IMR-90 (cell line): ENCODE measurements at regions not wholly inside any gene's neighbourhood (a gene's known extent, or its start where the extent isn't known, plus 50 kb on each side); places are given as distances from the start of the nearest gene placed in this dataset.

Experiments
- ATAC-seq: fragments of 200-7000 bp; cut with Tn5 transposase; 2 replicates; pipeline ENCODE4 v1.9.1; 2020; ENCODE audit warnings: low read depth, mild to moderate bottlenecking, moderate library complexity
- BruUV-seq: library from RNA; stranded (reverse); fragments of 400-500 nt; replicated peaks from 2 replicates; lab custom pipeline; 2021; lab: Mats Ljungman, UMichigan
- CTCF ChIA-PET: fragments of 300-600 bp; formaldehyde crosslinking; extraction: SDS; loops from one replicate; lab custom pipeline; 2021; ENCODE audit warnings: antibody characterized with exemption; lab: Yijun Ruan, JAX
- POLR2A ChIA-PET: fragments of 300-600 bp; sonication (Branson Sonifier 250); formaldehyde crosslinking; loops from one replicate; lab custom pipeline; 2022; ENCODE audit warnings: antibody characterized with exemption; ENCODE audit not compliant: unreplicated experiment; lab: Charles Lee
- DNase-seq: peaks from one replicate; pipeline ENCODE4 v3.0.0; 2013
- H2AFZ ChIP-seq: replicated peaks from 2 replicates; pipeline ENCODE3; 2013; ENCODE audit warnings: low read length, mild to moderate bottlenecking; ENCODE audit not compliant: poor library complexity
- H2AK5ac ChIP-seq: 2 replicates; pipeline ENCODE4 v1.6.1; 2013; ENCODE audit warnings: low read depth, low read length, inconsistent platforms
- H2AK9ac ChIP-seq: replicated peaks from 2 replicates; pipeline ENCODE3; 2013; ENCODE audit warnings: mild to moderate bottlenecking, low read depth, low read length, moderate library complexity; ENCODE audit not compliant: poor library complexity
- H2BK120ac ChIP-seq: 2 replicates; pipeline ENCODE4 v1.6.1; 2013; ENCODE audit warnings: low read depth, low read length, inconsistent platforms
- H2BK15ac ChIP-seq: 3 replicates; pipeline ENCODE4 v1.6.1; 2013; ENCODE audit warnings: low read depth, low read length, inconsistent platforms
- H2BK20ac ChIP-seq: 2 replicates; pipeline ENCODE4 v1.6.1; 2013; ENCODE audit warnings: low read depth, mild to moderate bottlenecking, inconsistent platforms, low read length, moderate library complexity
- H2BK5ac ChIP-seq: 2 replicates; pipeline ENCODE4 v1.6.1; 2013; ENCODE audit warnings: mild to moderate bottlenecking, low read depth, low read length, inconsistent platforms; ENCODE audit not compliant: poor library complexity, severe bottlenecking
- H3K14ac ChIP-seq: replicated peaks from 2 replicates; pipeline ENCODE4 v1.6.1; 2013; ENCODE audit warnings: low read depth, low read length, inconsistent platforms
- H3K18ac ChIP-seq: 2 replicates; pipeline ENCODE4 v1.6.1; 2013; ENCODE audit warnings: low read depth, low read length, control low read depth
- H3K23ac ChIP-seq: 2 replicates; pipeline ENCODE4 v1.6.1; 2013; ENCODE audit warnings: low read depth, low read length, inconsistent platforms
- H3K27ac ChIP-seq: 2 replicates; pipeline ENCODE4 v1.5.1; 2013; ENCODE audit warnings: mild to moderate bottlenecking, control low read depth, low read length; ENCODE audit not compliant: insufficient read depth
- H3K27me3 ChIP-seq: 2 replicates; pipeline ENCODE4 v1.6.1; 2013; ENCODE audit warnings: low read length; ENCODE audit not compliant: control insufficient read depth, insufficient read depth
- H3K36me3 ChIP-seq: 2 replicates; pipeline ENCODE4 v1.6.1; 2013; ENCODE audit warnings: low read length, mixed read lengths; ENCODE audit not compliant: control insufficient read depth, insufficient read depth
- H3K4ac ChIP-seq: 2 replicates; pipeline ENCODE4 v1.6.1; 2013; ENCODE audit warnings: low read depth, low read length, inconsistent platforms
- H3K4me1 ChIP-seq: 2 replicates; pipeline ENCODE4 v1.6.1; 2013; ENCODE audit warnings: low read length, mixed read lengths; ENCODE audit not compliant: control insufficient read depth, insufficient read depth
- H3K4me2 ChIP-seq: 2 replicates; pipeline ENCODE4 v1.6.1; 2013; ENCODE audit warnings: low read depth, mild to moderate bottlenecking, control low read depth, low read length, moderate library complexity
- H3K4me3 ChIP-seq: 2 replicates; pipeline ENCODE4 v1.5.1; 2013; ENCODE audit warnings: low read depth, mild to moderate bottlenecking, control low read depth, low read length, moderate library complexity; ENCODE audit not compliant: insufficient read depth
- H3K56ac ChIP-seq: 2 replicates; pipeline ENCODE4 v1.6.1; 2013; ENCODE audit warnings: low read length, inconsistent platforms; ENCODE audit not compliant: insufficient read depth; ENCODE audit errors: extremely low read depth
- H3K79me1 ChIP-seq, 2 experiments: 2 replicates each; pipeline ENCODE4 v1.6.1; 2013; ENCODE audit warnings: low read length in 2 of 2, inconsistent platforms in 1 of 2, low read depth in 1 of 2
- H3K9ac ChIP-seq: 2 replicates; pipeline ENCODE4 v1.6.1; 2013; ENCODE audit warnings: low read depth, low read length, control low read depth
- H3K9me1 ChIP-seq: 2 replicates; pipeline ENCODE4 v1.6.1; 2013; ENCODE audit warnings: low read length, inconsistent platforms; ENCODE audit not compliant: insufficient read depth
- H3K9me3 ChIP-seq: 2 replicates; pipeline ENCODE4 v1.6.1; 2013; ENCODE audit warnings: low read length; ENCODE audit not compliant: control insufficient read depth, insufficient read depth
- H4K20me1 ChIP-seq: 2 replicates; pipeline ENCODE4 v1.6.1; 2013; ENCODE audit warnings: low read length, inconsistent platforms; ENCODE audit not compliant: insufficient read depth
- H4K5ac ChIP-seq: 2 replicates; pipeline ENCODE4 v1.6.1; 2013; ENCODE audit warnings: mild to moderate bottlenecking, low read depth, low read length, control low read depth
- H4K8ac ChIP-seq, 2 experiments: 2 replicates each; pipeline ENCODE4 v1.6.1; 2013; ENCODE audit warnings: low read depth in 2 of 2, low read length in 2 of 2, control low read depth in 1 of 2, inconsistent platforms in 1 of 2
- H4K91ac ChIP-seq: 2 replicates; pipeline ENCODE4 v1.6.1; 2013; ENCODE audit warnings: low read depth, low read length, inconsistent platforms; ENCODE audit not compliant: insufficient read depth
- CTCF ChIP-seq: conservative IDR thresholded peaks from 2 replicates; pipeline ENCODE4 v1.5.1; 2012; ENCODE audit warnings: mild to moderate bottlenecking, low read depth, low read length, improper control_type of control experiment
- SMC3 ChIP-seq: fragments of 150-350 bp; IDR thresholded peaks from 2 replicates; pipeline ENCODE4 v1.6.1; 2016; ENCODE audit warnings: low read depth, mild to moderate bottlenecking, antibody characterized with exemption, low read length, moderate library complexity
- WGBS, 2 experiments: methylation state at CpG; one replicate each; pipeline versions ENCODE4 v1.1.5 to v1.1.7; 2013; ENCODE audit warnings: missing lambda C conversion rate in 2 of 2; ENCODE audit not compliant: insufficient read length in 1 of 2; ENCODE audit errors: extremely low coverage in 2 of 2; 5-methylcytosine and 5-hydroxymethylcytosine counted together
- dilution Hi-C: fragments of 300-500 bp; cut with HindIII; formaldehyde crosslinking; loops from one replicate; pipeline ENCODE4 v1.14.3; 2018; ENCODE audit warnings: low sequenced_read_pairs; ENCODE audit not compliant: unreplicated experiment
- in situ Hi-C: fragments of 300-500 bp; cut with MboI; formaldehyde crosslinking; loops from 3 replicates; pipeline ENCODE4 v1.14.3; 2019; ENCODE audit warnings: low sequenced_read_pairs, inconsistent platforms, mixed read lengths
- intact Hi-C: fragments of 100-400 bp; cut with micrococcal nuclease; formaldehyde crosslinking; loops from 2 replicates; pipeline ENCODE4 v1.10.0; 2022

- WGBS, 2 experiments: 67% methylated on average over 1 of the region's 3 CpGs; no CpG with 5 or more reads in 1 of the 2 experiments
- dilution Hi-C loops: no loop called here
- Histone ChIP-seq H3K36me3 (no peaks in the 10 kb centered on the region), H2BK120ac (no peak overlapping the region), H2AK5ac (no peak overlapping the region), H4K5ac (no peak overlapping the region), H3K14ac (no peak overlapping the region), H4K91ac (no peak overlapping the region), H3K27me3 (no peaks in the 10 kb centered on the region), H3K27ac (no peak overlapping the region), H3K79me1 (no peaks in the 10 kb centered on the region), H4K20me1 (no peaks in the 10 kb centered on the region), H2BK15ac (no peak overlapping the region), H3K4me1 (no peaks in the 10 kb centered on the region), H3K9me1 (no peaks in the 10 kb centered on the region), H3K56ac (no peak overlapping the region), H3K9ac (no peak overlapping the region), H2AK9ac (no peak overlapping the region), H2AFZ (no peak overlapping the region), H3K23ac (no peak overlapping the region), H2BK5ac (no peak overlapping the region), H3K4ac (no peak overlapping the region), H3K4me2 (no peak overlapping the region), H3K4me3 (no peak overlapping the region), H4K8ac (no peak overlapping the region), H3K18ac (no peak overlapping the region), H2BK20ac (no peak overlapping the region), H3K9me3 (no peaks in the 10 kb centered on the region)
- no peak for ATAC-seq
- no TSS peak for BruUV-seq
- ChIA-PET POLR2A (no interaction called here), CTCF (interaction anchor here (0.7 to 1.1 kb wide), 2 partner anchors 104 to 280 kb away, joined by 3 to 6 read pairs; no protein-coding TSS in a partner anchor)
- in situ Hi-C loops: no loop called here
- TF ChIP-seq CTCF (no peak; the same call in 1 of the 2 replicates), SMC3 (peak; percentile 22; the same call in 1 of the 2 replicates)
- intact Hi-C loops: no loop called here
- no peak for DNase-seq
These were observed 345.1 kb downstream of the LMO4 start for GRCh38 chr1:87673748-87674147.
